Left lobe of liver (tissue), 2 donors: ENCODE measurements at regions not wholly inside any gene's neighbourhood (a gene's known extent, or its start where the extent isn't known, plus 50 kb on each side); places are given as distances from the start of the nearest gene placed in this dataset.
"Not testable (repeated sequence)": the region's sequence is repeated elsewhere in the genome, so short reads cannot be mapped to it uniquely, and the experiment has no call there.

ENCODE experiments used
- ATAC-seq: fragments of 200-7000 bp; cut with Tn5 transposase; one replicate; pipeline ENCODE4 v1.9.1; 2020; ENCODE audit warnings: mild to moderate bottlenecking, moderate library complexity
- DNase-seq: peaks from one replicate; pipeline ENCODE4 v3.0.0-alpha.2; 2020; ENCODE audit warnings: low spot score
- donor health status: DM: no; HTN: no; CAD: no; lungs with moderate emphysema.
- donor health status: DM: no; HTN: yes; CAD: no.

DNA sequence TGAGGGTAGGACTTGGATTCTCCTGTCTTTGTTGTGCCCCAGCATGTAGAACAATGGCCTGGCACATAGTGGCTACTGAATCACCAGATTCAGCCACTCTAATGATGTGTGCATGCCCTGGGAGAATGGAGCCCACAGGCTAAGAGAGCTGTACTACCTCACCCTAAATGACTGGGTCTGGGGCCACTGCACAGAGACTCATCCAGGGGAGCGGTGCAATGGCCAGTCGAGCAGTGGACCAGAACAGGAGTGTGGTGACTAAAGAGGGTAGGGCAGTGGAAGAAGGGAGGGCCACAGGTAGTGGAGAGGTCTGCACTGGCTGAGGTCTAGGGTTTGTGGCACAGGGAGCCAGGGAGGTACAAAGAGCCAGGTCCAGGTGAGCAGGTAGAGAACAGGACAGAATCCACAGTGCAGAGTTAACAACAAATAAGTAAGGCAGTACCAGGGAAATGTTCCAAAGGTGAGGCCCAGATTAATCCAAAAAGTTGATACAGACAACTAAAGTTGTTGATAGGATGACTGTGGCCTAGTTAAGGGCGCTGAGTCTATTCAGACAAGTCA, 142.7 kb upstream of the ATP11B start:
- ATAC-seq (peak; percentile 66), DNase-seq (no peak)

DNA sequence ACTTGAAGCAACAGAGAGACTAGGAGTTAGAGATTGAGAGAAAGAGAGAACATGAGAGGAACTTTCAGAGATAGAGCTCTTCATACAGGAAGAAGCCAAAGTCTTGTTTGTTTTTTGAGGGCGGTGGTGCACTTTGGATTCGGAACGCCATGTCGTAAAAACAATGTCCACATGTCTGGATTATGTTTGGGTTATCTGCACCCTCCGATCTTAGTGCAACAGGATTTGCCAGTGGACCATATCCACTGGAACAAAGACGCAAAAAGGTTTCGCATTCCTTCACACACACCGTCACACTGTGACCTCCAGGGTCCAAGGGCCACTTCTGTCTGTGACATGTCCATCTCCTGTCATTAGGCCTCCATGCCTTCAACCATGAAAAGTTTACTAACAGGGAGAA, 141.8 kb upstream of the ATP11B start:
- DNase-seq (no peak), ATAC-seq (peak; percentile 73)

DNA sequence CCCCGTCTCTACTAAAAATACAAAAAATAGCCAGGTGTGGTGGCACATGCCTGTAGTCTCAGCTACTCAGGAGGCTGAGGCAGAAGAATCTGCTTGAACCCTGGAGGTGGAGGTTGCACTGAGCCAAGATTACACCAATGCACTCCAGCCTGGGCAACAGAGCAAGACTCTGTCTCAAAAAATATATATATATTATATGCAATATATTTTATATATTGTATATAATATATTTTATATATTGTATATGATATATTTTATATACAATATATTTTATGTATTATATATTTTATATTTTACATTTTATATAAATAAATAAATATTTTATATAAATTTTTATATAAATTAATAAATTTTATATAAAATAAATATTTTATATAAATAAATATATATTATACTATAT, 140.2 kb upstream of the ATP11B start:
- not testable (repeated sequence) for DNase-seq, ATAC-seq

DNA sequence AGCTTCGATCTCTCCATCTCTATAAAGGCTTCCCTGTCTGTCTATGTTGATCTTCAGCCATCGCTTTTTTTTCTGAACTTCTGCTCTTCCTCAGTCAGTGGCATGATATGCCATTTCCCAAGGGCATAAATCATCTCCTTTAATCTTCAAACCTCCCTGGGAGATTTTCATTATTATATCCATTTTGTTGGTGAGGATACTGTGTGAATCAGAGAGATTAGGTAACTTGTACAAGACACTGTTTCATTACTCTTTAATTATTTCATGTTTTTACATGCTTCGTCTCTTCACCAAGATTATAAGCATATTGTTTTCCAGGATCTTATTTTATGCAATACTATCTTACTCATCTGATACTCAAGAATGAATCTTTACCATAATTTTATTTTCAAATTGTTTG, 124.8 kb upstream of the ATP11B start:
- no peak for ATAC-seq
- DNase-seq, result no peak

DNA sequence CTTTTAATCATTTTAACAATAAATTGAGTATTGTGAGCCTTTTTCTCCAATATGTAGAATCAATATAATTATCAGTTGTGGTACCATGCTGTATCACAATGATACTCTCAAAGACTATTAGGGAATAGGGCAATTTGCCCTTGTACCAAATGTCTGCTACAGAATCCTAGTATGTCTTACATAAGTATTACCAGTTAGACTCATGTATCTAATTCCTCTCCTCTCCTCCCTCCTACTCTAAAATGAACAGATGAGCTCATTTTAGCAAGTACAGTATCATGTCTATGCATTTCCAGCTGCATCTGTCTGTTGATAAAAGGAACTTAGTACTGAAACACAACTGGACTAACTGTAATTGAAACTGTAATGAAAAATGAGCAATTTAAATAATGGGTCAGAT, 124.3 kb upstream of the ATP11B start:
- no peak for DNase-seq
- no peak for ATAC-seq

DNA sequence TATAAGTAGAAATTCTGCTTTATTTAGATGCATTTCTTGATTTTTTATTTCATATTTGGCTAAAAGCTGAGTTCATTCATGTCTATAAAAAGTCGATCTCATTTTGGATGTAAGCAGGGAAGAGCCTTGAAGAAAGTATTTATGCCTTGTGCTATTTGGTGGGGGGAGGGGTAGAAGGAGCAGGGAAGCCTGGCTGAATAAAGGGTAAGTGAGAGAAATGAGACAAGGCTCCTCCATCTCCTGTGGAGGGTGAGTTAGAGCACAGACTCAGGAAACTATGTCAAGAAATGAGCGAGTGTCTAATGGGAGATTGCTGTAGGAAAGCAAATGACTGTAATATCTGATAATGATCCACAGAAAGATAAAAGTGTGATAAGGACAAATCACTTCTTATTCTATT, 121.8 kb upstream of the ATP11B start:
- ATAC-seq, result no peak
- DNase-seq, result no peak

DNA sequence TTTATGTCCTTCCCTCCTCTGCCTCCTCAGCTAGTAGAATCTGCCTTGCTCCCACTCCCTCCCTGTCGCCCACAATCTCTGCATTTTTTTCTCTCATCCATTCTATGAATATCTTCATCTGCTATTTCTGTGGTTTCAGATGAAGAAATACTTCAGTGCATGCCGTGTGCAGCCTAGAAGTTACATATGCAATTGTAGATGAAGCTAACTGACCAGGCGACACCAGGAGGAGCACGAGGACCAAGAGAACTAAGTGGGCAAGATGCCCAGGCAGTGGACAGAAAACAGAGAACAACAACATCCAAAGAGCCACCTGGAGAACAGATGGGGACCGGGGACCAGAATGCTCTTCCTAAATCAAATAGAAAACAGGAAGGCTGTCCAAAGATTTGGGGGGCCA, 121.4 kb upstream of the ATP11B start:
- peak; percentile 58 for DNase-seq
- ATAC-seq, result peak; percentile 88

DNA sequence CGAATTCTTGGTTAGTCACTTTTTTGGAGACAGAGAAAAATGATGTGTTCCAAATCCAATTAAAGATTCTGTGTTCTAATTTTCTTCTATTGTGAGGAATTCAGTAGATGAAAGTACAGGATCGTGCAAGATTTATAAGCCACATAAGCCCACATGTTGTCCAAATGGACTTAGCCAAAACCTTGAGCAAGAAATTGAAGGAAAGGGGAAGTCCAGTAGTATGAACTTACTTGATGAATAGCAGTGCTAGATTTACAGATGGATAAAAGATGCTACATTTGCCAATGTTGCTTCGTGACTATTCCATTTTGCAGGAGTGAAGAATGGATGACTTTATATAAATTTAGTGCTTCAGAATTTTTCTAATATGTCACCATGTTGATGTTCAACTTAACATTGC, 120.0 kb upstream of the ATP11B start:
- no peak for DNase-seq
- ATAC-seq, result no peak

DNA sequence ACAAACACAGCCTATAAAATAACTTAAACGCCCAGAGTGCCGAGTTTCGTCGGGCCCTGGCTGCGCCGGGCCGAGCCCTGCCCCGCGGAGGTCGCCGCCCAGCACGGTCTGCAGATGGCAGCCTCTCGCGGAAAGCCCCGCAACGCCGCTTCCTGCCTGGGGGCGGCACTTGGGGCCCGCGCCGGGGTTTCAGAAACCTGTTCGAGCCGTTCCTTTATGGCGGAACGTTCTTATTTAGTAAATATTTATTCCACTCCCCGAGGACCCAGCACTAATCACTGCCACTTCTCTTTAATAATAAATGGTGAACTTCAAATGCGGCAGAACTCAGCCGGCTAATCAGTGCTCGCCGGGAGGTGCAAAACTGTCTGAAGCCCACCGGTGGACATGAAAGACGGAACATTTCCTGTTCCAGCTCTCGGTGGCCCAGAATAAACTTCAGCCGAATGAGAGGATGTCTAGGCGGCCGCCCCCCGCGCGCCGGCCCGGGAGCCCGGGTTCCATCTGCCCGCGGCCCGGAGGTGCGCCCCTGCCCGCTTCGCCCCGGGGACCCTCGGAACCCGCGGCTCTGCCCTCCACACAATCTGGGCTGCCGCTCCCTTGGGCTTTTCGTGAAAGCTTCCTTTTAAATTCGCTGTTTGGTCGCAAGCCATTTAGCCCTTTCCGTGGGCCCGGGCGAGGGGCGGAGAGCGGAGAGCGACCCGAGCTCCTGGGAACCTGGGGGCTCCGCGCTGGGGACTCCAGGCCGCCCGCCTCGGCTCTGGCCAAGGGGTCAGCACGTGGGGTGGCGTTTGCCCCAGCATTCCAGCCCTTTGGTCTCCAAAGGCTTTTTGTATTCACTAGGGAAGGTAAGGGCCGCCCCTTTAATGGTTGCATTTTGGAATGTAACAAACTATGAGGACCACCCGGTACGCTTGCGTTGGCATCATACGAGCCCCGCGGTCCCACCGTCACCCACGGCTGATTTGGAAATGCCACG, 110.8 kb upstream of the ATP11B start:
- peak; percentile 58 for DNase-seq
- peak; percentile 86 for ATAC-seq

DNA sequence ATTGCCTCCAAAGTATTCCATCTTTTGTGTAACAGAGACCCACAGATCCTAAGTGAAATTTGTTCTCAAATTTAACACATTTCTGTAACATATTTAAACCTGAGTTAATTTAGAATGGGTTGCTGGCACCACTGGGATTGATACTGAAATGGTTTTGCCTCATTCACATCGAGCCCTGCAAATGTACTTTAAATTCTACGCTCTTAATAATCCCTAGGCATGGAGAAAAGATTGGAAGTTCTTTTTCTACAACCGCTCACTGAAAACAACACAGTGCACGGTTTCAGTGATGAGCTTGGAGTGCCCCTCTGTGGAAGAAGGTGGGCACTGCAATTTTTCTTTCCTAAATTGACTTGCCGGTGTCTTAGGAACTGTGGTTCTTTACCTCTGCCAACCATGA, 109.9 kb upstream of the ATP11B start:
- DNase-seq, result peak; percentile 71

DNA sequence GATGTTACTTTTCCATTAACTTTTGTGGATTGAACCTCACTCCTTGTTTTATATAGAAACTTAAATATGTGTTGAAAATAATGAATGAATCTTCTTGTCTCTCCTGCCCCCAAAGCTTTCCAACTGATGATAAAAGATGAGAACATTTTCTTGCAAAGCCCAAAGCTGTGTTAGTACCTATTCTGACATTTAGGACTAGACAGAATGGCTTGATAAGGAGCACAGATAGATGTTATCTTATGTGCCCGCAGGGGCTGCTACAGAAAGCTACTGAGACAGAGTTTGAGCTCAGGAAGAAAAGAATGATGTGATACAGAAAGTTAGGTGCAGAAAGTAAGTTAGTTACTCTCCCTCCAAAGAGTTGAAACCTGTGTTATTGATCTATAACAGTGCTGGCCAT, 109.4 kb upstream of the ATP11B start:
- no peak for DNase-seq
- peak; percentile 5 for ATAC-seq

More for the DNA sequence above, 109.9 kb upstream of the ATP11B start:
- ATAC-seq, result peak; percentile 92

DNA sequence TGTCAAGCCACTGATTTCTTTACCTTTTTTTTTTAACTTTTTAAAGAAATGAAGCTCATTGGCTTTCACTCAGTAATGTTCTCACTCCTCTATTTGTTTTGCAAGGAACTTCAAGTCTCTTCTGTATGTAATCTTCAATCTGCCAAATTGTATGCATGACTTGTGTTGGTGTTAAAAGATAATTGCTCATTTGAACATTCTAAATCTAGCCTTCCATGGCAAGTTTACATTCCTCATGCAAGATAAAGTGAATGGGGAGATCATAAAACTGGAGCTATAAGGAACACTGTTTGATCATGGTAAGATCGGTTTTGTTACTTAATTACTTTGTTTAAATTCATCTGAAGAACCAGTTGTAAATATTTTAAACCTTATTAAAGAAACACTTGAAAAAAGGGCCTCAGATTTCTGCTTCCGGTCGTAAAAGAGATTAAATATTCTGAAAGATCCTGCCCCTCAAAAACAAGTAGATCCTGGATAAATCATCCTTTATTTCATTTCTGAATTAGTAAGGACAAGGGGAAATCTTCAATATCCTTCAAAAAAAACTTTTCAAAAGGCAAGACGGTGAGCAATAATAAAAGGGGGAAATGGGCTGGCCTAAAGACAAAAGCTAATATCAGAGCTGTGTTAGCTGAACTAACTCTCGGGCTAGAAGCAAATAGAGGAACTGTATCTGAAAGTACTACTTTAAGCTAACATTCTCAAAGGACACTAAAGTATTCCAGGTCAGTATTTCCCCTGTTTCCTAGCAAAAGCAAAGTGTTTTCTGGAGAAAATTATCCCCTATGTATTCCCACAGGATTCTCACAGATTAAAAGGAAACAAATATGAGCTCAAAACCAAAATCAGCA, 107.0 kb upstream of the ATP11B start:
- DNase-seq (no peak), ATAC-seq (no peak)

DNA sequence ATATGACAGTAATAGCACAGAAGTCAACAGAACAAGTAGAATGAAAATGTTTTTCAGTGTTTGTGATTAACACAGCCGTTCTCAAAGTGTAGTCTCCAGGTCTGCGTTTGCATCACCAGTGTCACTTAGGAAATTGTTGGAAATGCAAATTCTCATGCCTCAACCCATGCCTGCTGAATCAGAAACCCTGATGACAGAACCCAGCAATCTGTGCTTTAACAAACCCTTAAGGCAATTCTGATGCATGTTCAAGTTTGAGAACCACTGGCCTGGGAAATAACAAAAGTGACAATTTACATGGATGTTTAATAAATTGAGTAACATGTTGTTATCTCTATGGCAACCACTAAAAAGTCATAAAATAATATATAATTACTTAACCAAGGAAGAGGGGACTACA, 103.1 kb upstream of the ATP11B start:
- ATAC-seq (no peak), DNase-seq (no peak)

DNA sequence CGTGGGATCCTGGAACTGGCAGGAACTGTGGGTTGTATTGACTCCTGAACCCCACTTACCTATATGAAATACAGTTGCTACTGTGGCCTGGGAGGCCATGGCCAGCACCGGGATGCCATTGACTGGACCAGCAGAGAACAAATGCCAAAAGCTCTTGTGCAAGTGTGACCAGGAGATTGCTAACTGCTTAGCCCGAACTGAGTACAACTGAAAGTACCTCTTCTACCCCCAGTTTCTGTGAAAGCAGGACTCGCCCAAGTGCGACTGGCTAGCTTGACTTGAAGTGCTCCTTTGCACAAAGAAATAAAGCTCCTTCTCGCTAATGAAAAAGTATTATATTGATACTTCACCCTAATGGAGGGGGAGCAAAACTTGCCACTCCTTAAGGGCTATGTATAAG, 101.3 kb upstream of the ATP11B start:
- peak; percentile 81 for ATAC-seq
- no peak for DNase-seq

DNA sequence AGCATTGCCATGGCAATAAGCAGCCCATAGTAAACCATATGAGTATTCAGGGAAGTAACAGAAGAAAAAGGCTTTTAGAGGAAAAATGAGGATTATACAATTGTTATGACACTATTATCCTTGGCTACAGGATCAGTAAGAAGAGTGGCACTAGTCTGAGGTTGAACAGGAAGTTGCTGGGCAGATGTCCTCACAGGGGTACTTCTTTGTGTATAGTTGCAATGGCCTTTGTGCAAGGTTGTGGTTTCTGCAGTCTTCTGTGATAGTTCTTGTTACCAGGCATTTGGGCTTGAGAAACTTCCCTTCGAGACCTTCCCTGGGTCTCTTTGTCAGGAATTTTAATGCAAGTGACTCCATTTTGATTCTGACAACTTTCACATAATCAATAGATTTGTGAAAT, 100.6 kb upstream of the ATP11B start:
- ATAC-seq, result no peak
- no peak for DNase-seq

DNA sequence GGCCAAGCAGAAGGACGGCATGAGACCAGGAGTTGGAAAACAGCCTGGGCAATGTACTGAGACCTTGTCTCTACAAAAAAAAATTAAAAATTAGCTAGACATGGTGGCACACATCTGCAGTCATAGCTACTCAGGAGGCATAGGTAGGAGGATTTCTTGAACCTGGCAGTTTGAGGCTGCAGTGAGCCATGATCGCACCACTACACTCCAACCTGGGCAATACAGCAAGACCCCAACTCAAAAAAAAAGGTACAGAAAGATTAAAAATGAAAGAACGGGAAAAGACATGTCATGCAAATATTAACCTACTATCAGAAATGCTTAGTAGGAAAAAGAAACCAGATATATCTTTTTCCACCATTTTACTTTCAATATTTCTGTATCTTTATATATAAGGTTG, 99.6 kb upstream of the ATP11B start:
- ATAC-seq (no peak), DNase-seq (no peak)

DNA sequence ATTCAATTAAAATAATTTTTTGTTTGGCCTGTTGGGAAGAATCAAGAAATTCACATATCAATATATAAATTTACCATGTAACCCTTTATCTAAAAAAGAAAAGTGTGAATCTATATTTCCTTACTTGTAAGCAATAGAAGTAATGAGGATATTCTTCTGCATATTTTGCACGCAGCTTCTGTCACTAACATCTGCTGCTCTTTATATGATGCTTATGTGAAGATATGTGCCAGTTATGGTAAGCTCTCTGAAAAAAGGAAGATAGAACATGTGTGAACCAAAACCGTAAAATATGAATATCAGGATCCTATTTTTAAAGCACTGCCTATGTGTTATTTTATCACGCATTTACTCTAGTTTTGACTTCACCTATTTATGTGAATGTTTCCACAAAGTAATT, 96.4 kb upstream of the ATP11B start:
- ATAC-seq, result no peak
- DNase-seq, result no peak

DNA sequence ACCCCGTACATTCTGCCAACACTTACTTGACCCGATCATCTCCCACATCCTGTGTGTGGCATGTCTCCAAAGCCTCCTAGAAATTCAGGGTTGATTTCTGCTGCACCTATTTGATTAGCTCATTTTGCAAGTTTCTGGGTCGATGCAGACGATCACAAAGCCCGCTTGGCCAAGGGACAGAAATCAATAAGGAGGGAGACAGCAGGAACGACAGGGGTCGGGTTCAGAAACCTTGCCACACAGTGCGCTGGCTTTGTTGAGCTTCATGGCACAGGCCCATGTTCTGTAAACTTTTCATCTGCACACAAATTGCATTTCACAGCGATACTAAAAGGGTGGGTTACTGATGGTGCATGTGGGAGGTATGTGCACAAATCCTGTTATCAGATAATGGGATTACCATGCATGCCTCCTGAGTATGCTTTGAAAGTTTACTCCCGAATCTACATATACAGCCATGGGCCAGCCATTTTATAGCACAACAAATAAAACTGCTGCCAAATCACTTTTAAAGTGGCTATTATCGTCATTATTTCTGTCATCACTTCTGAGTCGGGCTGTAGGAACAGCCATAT, 95.9 kb upstream of the ATP11B start:
- ATAC-seq (peak; percentile 81), DNase-seq (peak; percentile 90)

DNA sequence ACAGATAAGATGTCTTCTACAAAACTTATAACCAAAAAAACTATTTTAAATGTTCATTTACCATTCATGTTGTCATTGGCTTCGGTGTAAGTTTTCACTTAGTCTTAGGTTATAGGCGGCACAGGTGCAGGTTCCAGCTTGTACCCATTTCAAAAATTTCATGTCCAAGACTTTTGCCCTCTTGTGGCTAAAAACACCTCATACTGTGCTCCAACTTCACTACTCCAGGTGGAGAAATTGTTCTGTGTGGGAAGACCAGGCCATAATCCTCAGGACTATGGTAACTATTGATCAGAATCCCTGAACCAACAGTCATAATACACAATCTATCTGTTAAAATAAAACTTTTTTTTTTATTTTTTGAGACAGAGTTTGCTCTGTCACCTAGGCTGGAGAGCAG, 95.2 kb upstream of the ATP11B start:
- DNase-seq, result no peak
- peak; percentile 57 for ATAC-seq

DNA sequence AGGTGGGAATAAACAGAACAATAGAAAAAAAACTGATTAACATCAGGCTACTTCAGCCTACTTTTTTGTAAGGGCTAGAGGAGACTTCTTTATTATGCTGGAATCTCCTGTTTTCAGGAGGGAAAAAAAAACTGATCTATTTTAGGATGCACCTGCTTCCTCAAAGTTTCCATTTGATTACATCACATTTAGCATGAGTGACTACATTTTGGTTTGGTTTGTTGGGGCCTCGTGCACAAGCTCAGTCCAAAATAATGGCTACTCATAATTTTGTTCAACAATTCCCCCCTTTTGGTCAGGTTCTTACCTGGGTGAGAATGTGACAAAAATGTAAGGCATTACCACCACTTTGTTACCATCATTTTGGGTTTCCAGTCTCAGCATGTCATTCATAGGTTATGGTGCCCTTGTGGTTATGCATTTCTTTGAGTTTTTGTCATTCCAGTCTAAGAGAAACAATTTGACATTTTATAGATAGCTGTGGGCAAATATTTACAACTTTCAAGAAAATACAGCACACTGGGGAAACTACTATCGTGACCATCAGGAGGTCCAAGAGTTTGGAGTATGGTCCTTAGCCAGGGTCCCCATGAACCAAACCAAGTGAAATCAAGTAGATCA, 93.6 kb upstream of the ATP11B start:
- DNase-seq (no peak), ATAC-seq (no peak)

DNA sequence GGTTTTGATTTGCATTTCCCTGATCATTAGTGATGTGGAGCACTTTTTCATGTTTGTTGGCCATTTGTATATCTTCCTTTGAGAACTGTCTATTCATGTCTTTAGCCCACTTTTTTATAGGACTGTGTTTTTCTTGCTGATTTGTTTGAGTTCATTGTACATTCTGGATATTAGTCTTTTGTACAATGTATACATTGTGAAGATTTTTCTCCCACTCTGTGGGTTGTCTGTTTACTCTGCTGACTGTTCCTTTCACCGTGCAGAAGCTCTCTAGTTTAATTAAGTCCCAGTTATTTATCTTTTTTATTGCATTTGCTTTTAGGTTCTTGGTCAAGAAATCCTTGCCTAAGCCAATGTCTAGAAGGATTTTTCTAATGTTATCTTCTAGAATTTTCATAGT, 91.1 kb upstream of the ATP11B start:
- ATAC-seq (no peak), DNase-seq (no peak)
